ENCODE measurements at regions not wholly inside any gene's neighbourhood (a gene's known extent, or its start where the extent isn't known, plus 50 kb on each side); places are given as distances from the start of the nearest gene placed in this dataset.
"Not testable (repeated sequence)": the region's sequence is repeated elsewhere in the genome, so short reads cannot be mapped to it uniquely, and the experiment has no call there.

DNA sequence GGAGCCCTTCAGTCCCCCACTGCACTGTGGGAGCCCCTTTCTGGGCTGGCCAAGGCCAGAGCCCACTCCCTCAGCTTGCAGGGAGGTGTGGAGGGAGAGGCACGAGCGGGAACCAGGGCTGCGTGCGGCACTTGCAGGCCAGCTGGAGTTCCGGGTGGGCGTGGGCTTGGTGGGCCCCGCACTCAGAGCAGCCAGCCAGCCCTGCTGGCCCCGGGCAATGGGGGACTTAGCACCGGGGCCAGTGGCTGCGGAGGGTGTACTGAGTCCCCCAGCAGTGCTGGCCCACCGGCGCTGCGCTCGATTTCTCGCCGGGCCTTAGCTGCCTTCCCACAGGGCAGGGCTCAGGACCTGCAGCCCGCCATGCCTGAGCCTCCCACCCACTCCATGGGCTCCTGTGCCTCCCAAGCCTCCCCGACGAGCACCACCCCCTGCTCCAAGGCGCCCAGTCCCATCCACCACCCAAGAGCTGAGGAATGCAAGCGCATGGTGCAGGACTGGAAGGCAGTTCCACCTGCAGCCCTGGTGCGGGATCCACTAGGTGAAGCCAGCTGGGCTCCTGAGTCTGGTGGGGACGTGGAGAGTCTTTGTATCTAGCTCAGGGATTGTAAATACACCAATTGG is 776.2 kb downstream of the KCTD8 start:
- WGBS (ENCODE audit: low lambda C conversion rate): 30% methylated on average over 7 of the region's 23 CpGs
- H4K20me1 ChIP-seq (ENCODE audit: insufficient read depth, low read length); ATAC-seq; H3K4me1 ChIP-seq (ENCODE audit: insufficient read depth, low read length); in situ Hi-C loops (cut with HindIII; ENCODE audit: extremely low pct_ligation_motif_present, low pct_unique_long_range_greater_than_20kb); FAIRE-seq; H3K79me2 ChIP-seq (ENCODE audit: insufficient read depth, low read length); BruUV-seq (replicated peaks); H3K9ac ChIP-seq (ENCODE audit: insufficient read depth, low read depth, low read length); DNase-seq (ENCODE audit: low spot score); H3K27me3 ChIP-seq (ENCODE audit: control insufficient read depth in 1 of 2, insufficient read depth in 2 of 2, low read length in 2 of 2); H3K36me3 ChIP-seq (replicated peaks in 1 of 2; ENCODE audit: control insufficient read depth in 1 of 2, insufficient read depth in 2 of 2, low read length in 2 of 2); H3K4me2 ChIP-seq (ENCODE audit: low read depth, low read length); CTCF ChIA-PET (ENCODE audit: low intra/inter-chr PET ratio, low total read pairs); H3K27ac ChIP-seq (ENCODE audit: extremely low read length, insufficient read depth, low read length); H2AFZ ChIP-seq (ENCODE audit: low read length); POLR2A ChIA-PET; H3K4me3 ChIP-seq (replicated peaks in 1 of 3; ENCODE audit: insufficient read depth in 1 of 3, low read depth in 2 of 3, low read length in 3 of 3); intact Hi-C loops (cut with micrococcal nuclease; ENCODE audit: unreplicated experiment): not testable (repeated sequence)
- H3K9me3 ChIP-seq (ENCODE audit: low read length): peaks cover 59% of the 10 kb centered on the region

GRCh38 chr4:43680421-43680820 is 768.2 kb downstream of the KCTD8 start:
- H3K9ac ChIP-seq (ENCODE audit: insufficient read depth, low read depth, low read length): no peak overlapping the region
- H3K4me2 ChIP-seq (ENCODE audit: low read depth, low read length): no peak overlapping the region
- in situ Hi-C loops (cut with HindIII; ENCODE audit: extremely low pct_ligation_motif_present, low pct_unique_long_range_greater_than_20kb) (no loop called here), intact Hi-C loops (cut with micrococcal nuclease; ENCODE audit: unreplicated experiment) (no loop called here)
- no peak overlapping the region for H3K27ac ChIP-seq (ENCODE audit: extremely low read length, insufficient read depth, low read length)
- ATAC-seq (no peak), DNase-seq (ENCODE audit: low spot score) (no peak), FAIRE-seq (no peak)
- H3K27me3 ChIP-seq (ENCODE audit: control insufficient read depth in 1 of 2, insufficient read depth in 2 of 2, low read length in 2 of 2): no peaks in the 10 kb centered on the region
- ChIA-PET CTCF (ENCODE audit: low intra/inter-chr PET ratio, low total read pairs) (no interaction called here), POLR2A (no interaction called here)
- peaks cover 70% of the 10 kb centered on the region for H3K9me3 ChIP-seq (ENCODE audit: low read length)
- no peaks in the 10 kb centered on the region for H3K36me3 ChIP-seq (replicated peaks in 1 of 2; ENCODE audit: control insufficient read depth in 1 of 2, insufficient read depth in 2 of 2, low read length in 2 of 2)
- H3K79me2 ChIP-seq (ENCODE audit: insufficient read depth, low read length): no peaks in the 10 kb centered on the region
- no peak overlapping the region for H3K4me3 ChIP-seq (replicated peaks in 1 of 3; ENCODE audit: insufficient read depth in 1 of 3, low read depth in 2 of 3, low read length in 3 of 3)
- TF ChIP-seq FOXC1 (CRISPR knock-in tag; IDR thresholded peaks at IDR 0.05; ENCODE audit: borderline replicate concordance): no peak
- TF ChIP-seq ZMYM3 (CRISPR knock-in tag; IDR thresholded peaks at IDR 0.05): no peak
- no peak for TF ChIP-seq MYNN (CRISPR knock-in tag; IDR thresholded peaks at IDR 0.05; ENCODE audit: low read depth)
- no peak for TF ChIP-seq ZC3H13 (CRISPR knock-in tag; IDR thresholded peaks at IDR 0.05)
- TF ChIP-seq RFXAP (CRISPR knock-in tag; IDR thresholded peaks at IDR 0.05; ENCODE audit: borderline replicate concordance): no peak
- TF ChIP-seq ZSCAN21 (CRISPR knock-in tag; IDR thresholded peaks at IDR 0.05; ENCODE audit: borderline replicate concordance): no peak
- no peak for TF ChIP-seq ZNF597 (CRISPR knock-in tag; IDR thresholded peaks at IDR 0.05)
- TF ChIP-seq ZNF30 (CRISPR knock-in tag; IDR thresholded peaks at IDR 0.05): no peak
- TF ChIP-seq LBX2 (CRISPR knock-in tag; IDR thresholded peaks at IDR 0.05; ENCODE audit: borderline replicate concordance): no peak
- TF ChIP-seq, protein P1, sequence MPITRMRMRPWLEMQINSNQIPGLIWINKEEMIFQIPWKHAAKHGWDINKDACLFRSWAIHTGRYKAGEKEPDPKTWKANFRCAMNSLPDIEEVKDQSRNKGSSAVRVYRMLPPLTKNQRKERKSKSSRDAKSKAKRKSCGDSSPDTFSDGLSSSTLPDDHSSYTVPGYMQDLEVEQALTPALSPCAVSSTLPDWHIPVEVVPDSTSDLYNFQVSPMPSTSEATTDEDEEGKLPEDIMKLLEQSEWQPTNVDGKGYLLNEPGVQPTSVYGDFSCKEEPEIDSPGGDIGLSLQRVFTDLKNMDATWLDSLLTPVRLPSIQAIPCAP (CRISPR knock-in tag; IDR thresholded peaks at IDR 0.05; ENCODE audit: low read depth): no peak
- 0% methylated on average over 1 of the region's 1 CpG for WGBS (ENCODE audit: low lambda C conversion rate)
- no peaks in the 10 kb centered on the region for H3K4me1 ChIP-seq (ENCODE audit: insufficient read depth, low read length)
- no TSS peak for BruUV-seq (replicated peaks)
- no peak overlapping the region for H2AFZ ChIP-seq (ENCODE audit: low read length)
- no peaks in the 10 kb centered on the region for H4K20me1 ChIP-seq (ENCODE audit: insufficient read depth, low read length)

Data from HepG2 (cell line).